ENCODE measurements at regions not wholly inside any gene's neighbourhood (a gene's known extent, or its start where the extent isn't known, plus 50 kb on each side); places are given as distances from the start of the nearest gene placed in this dataset.
"Not testable (repeated sequence)": the region's sequence is repeated elsewhere in the genome, so short reads cannot be mapped to it uniquely, and the experiment has no call there.

- H2AFZ ChIP-seq (ENCODE audit: insufficient read depth, low read length, poor library complexity) = no peak overlapping the region
- no peak overlapping the region for H3K23ac ChIP-seq (ENCODE audit: low read length)
- no peaks in the 10 kb centered on the region for H3K36me3 ChIP-seq (ENCODE audit: control insufficient read depth in 1 of 2, insufficient read depth in 2 of 2, low read length in 2 of 2)
- H3K4me1 ChIP-seq (ENCODE audit: control insufficient read depth in 1 of 2, insufficient read depth in 2 of 2, low read length in 2 of 2) = no peaks in the 10 kb centered on the region
- no peak overlapping the region for H2BK120ac ChIP-seq (ENCODE audit: insufficient read depth, low read length, poor library complexity)
- no peak overlapping the region for H4K91ac ChIP-seq (ENCODE audit: low read depth, low read length)
- H3K4me3 ChIP-seq (ENCODE audit: low read depth, low read length) = no peak overlapping the region
- H3K4ac ChIP-seq (ENCODE audit: low read depth, low read length) = no peak overlapping the region
- no peak overlapping the region for H3K27ac ChIP-seq (ENCODE audit: low read depth, low read length)
- no peak overlapping the region for H3K14ac ChIP-seq (ENCODE audit: low read length)
- H3K79me1 ChIP-seq (ENCODE audit: low read length) = peaks cover 2% of the 10 kb centered on the region
- no peaks in the 10 kb centered on the region for H3K27me3 ChIP-seq (ENCODE audit: insufficient read depth, low read length)
- no peak overlapping the region for H2BK12ac ChIP-seq (ENCODE audit: low read length)
- H3K79me2 ChIP-seq (ENCODE audit: control insufficient read depth, insufficient read depth, low read length, poor library complexity) = no peaks in the 10 kb centered on the region
- no CpG with 5 or more reads among the region's 10 CpGs for WGBS (ENCODE audit: extremely low coverage, insufficient coverage, insufficient read length)
- H4K12ac ChIP-seq (ENCODE audit: low read depth, low read length) = no peak overlapping the region
- no peak overlapping the region for H4K8ac ChIP-seq (ENCODE audit: low read depth, low read length)
- no peaks in the 10 kb centered on the region for H3K9me3 ChIP-seq (ENCODE audit: insufficient read depth, low read depth, low read length)
- no peak for DNase-seq
- no peak overlapping the region for H3K9ac ChIP-seq (ENCODE audit: low read length)
- H3K18ac ChIP-seq (ENCODE audit: low read length) = no peak overlapping the region
- no peak overlapping the region for H2BK5ac ChIP-seq (ENCODE audit: low read depth, low read length, poor library complexity)
- H2AK5ac ChIP-seq (ENCODE audit: low read length) = no peak overlapping the region
- no peak overlapping the region for H3K4me2 ChIP-seq (ENCODE audit: low read length)
Observed at GRCh38 chr6:6826961-6827360, 238.4 kb downstream of the LY86 start.

DNA sequence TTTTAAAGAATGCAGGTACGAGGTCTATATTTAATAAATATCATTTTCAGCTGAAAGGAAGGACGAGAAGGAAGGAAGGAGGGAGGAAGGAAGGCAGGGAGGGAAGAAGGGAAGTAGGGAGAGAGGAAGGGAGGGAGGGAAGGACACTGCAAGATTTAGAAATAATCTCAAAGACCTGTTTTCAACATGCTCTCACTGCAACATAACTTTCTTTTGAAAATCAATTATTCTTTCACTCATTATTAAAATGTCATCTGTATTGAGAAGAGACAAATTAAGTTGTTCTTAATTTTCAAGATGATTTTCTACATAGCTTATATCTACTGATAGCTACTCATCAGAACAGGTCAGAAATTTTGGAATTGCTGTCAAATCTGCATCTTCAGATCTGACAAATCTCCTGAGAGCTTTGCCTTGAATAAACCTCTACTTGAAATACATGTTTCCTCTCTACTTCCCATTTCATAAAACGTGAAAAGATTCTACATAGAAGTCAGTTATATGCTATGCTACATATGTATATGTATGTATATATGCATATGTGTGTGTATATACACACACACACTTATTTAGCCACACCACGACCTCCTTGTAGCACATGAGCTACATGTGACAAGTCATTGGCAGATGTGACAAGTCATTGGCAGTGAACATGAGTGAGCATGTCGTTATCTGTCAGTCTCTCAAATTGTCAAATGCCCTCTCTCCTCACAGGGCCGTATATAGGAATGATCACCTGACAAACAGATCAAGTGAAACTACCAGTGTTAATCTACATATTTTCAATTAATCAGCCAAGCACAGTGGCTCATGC lies 241.6 kb downstream of the LY86 start:
- Histone ChIP-seq H3K27me3 (ENCODE audit: insufficient read depth, low read length) (no peaks in the 10 kb centered on the region), H3K79me1 (ENCODE audit: low read length) (no peaks in the 10 kb centered on the region), H3K18ac (ENCODE audit: low read length) (no peak overlapping the region), H3K27ac (ENCODE audit: low read depth, low read length) (no peak overlapping the region), H2BK5ac (ENCODE audit: low read depth, low read length, poor library complexity) (no peak overlapping the region), H3K36me3 (ENCODE audit: control insufficient read depth in 1 of 2, insufficient read depth in 2 of 2, low read length in 2 of 2) (no peaks in the 10 kb centered on the region), H3K9ac (ENCODE audit: low read length) (no peak overlapping the region), H4K12ac (ENCODE audit: low read depth, low read length) (no peak overlapping the region), H2AK5ac (ENCODE audit: low read length) (no peak overlapping the region), H3K14ac (ENCODE audit: low read length) (no peak overlapping the region), H3K79me2 (ENCODE audit: control insufficient read depth, insufficient read depth, low read length, poor library complexity) (no peaks in the 10 kb centered on the region), H4K91ac (ENCODE audit: low read depth, low read length) (no peak overlapping the region), H3K4me2 (ENCODE audit: low read length) (no peak overlapping the region), H3K4me3 (ENCODE audit: low read depth, low read length) (no peak overlapping the region), H3K23ac (ENCODE audit: low read length) (no peak overlapping the region), H4K8ac (ENCODE audit: low read depth, low read length) (no peak overlapping the region), H3K4ac (ENCODE audit: low read depth, low read length) (no peak overlapping the region), H3K9me3 (ENCODE audit: insufficient read depth, low read depth, low read length) (no peaks in the 10 kb centered on the region), H2BK120ac (ENCODE audit: insufficient read depth, low read length, poor library complexity) (no peak overlapping the region), H2AFZ (ENCODE audit: insufficient read depth, low read length, poor library complexity) (no peak overlapping the region), H2BK12ac (ENCODE audit: low read length) (no peak overlapping the region), H3K4me1 (ENCODE audit: control insufficient read depth in 1 of 2, insufficient read depth in 2 of 2, low read length in 2 of 2) (no peaks in the 10 kb centered on the region)
- no CpG with 5 or more reads among the region's 6 CpGs for WGBS (ENCODE audit: extremely low coverage, insufficient coverage, insufficient read length)
- DNase-seq = no peak

DNA sequence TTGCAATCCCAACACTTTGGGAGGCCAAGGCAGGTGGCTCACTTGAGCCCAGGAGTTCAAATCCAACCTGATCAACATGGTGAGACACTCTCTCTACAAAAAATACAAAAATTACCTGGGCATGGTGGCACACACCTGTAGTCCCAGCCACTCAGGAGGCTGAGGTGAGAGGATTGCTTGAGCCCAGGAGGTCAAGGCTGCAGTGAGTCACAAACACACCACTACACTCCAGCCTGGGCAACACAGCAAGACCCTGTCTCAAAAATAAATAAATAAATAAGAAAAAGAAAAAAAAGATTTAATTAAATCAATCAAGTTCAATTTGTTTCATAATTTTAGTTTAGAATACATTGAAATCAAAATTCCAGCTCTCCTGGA lies 242.2 kb downstream of the LY86 start:
- not testable (repeated sequence) for H3K14ac ChIP-seq (ENCODE audit: low read length); H3K27ac ChIP-seq (ENCODE audit: low read depth, low read length); H3K9me3 ChIP-seq (ENCODE audit: insufficient read depth, low read depth, low read length); H2BK120ac ChIP-seq (ENCODE audit: insufficient read depth, low read length, poor library complexity); H4K8ac ChIP-seq (ENCODE audit: low read depth, low read length); H4K12ac ChIP-seq (ENCODE audit: low read depth, low read length); H3K36me3 ChIP-seq (ENCODE audit: control insufficient read depth in 1 of 2, insufficient read depth in 2 of 2, low read length in 2 of 2); H3K9ac ChIP-seq (ENCODE audit: low read length); H3K27me3 ChIP-seq (ENCODE audit: insufficient read depth, low read length); H2AK5ac ChIP-seq (ENCODE audit: low read length); H2BK5ac ChIP-seq (ENCODE audit: low read depth, low read length, poor library complexity); H3K4ac ChIP-seq (ENCODE audit: low read depth, low read length); DNase-seq; H2AFZ ChIP-seq (ENCODE audit: insufficient read depth, low read length, poor library complexity); H3K23ac ChIP-seq (ENCODE audit: low read length); H2BK12ac ChIP-seq (ENCODE audit: low read length); H3K79me2 ChIP-seq (ENCODE audit: control insufficient read depth, insufficient read depth, low read length, poor library complexity); H3K18ac ChIP-seq (ENCODE audit: low read length); H3K4me3 ChIP-seq (ENCODE audit: low read depth, low read length); H4K91ac ChIP-seq (ENCODE audit: low read depth, low read length); H3K4me2 ChIP-seq (ENCODE audit: low read length); H3K4me1 ChIP-seq (ENCODE audit: control insufficient read depth in 1 of 2, insufficient read depth in 2 of 2, low read length in 2 of 2); H3K79me1 ChIP-seq (ENCODE audit: low read length)

DNA sequence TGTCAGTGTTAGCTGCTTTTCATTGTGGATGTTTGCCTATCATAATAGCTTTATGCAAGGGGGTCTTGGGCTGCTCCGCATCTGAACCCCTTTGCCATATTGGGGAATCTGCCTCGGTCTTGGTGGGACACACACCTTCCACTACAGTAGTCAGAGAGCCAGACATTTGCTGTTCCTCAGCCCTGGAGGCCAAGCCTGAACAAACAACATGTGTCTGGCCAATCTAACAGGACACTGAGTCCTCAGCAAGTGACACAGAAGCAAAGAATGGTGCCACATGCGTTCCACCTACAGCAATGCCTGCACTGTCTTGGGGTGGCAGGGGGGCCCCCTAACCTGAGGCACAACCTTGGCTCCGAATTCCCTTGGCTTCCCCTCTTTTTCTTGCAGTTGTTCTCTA lies 243.9 kb downstream of the LY86 start:
- Histone ChIP-seq H3K27ac (ENCODE audit: low read depth, low read length) (no peak overlapping the region), H2AK5ac (ENCODE audit: low read length) (no peak overlapping the region), H3K4me2 (ENCODE audit: low read length) (no peak overlapping the region), H3K79me2 (ENCODE audit: control insufficient read depth, insufficient read depth, low read length, poor library complexity) (no peaks in the 10 kb centered on the region), H3K4me1 (ENCODE audit: control insufficient read depth in 1 of 2, insufficient read depth in 2 of 2, low read length in 2 of 2) (no peaks in the 10 kb centered on the region), H2BK120ac (ENCODE audit: insufficient read depth, low read length, poor library complexity) (no peak overlapping the region), H3K4ac (ENCODE audit: low read depth, low read length) (no peak overlapping the region), H3K14ac (ENCODE audit: low read length) (no peak overlapping the region), H3K27me3 (ENCODE audit: insufficient read depth, low read length) (no peaks in the 10 kb centered on the region), H4K8ac (ENCODE audit: low read depth, low read length) (no peak overlapping the region), H4K91ac (ENCODE audit: low read depth, low read length) (no peak overlapping the region), H2BK5ac (ENCODE audit: low read depth, low read length, poor library complexity) (no peak overlapping the region), H3K9ac (ENCODE audit: low read length) (no peak overlapping the region), H3K18ac (ENCODE audit: low read length) (no peak overlapping the region), H3K23ac (ENCODE audit: low read length) (no peak overlapping the region), H2AFZ (ENCODE audit: insufficient read depth, low read length, poor library complexity) (no peak overlapping the region), H3K4me3 (ENCODE audit: low read depth, low read length) (no peak overlapping the region), H3K36me3 (ENCODE audit: control insufficient read depth in 1 of 2, insufficient read depth in 2 of 2, low read length in 2 of 2) (no peaks in the 10 kb centered on the region), H3K9me3 (ENCODE audit: insufficient read depth, low read depth, low read length) (no peaks in the 10 kb centered on the region), H4K12ac (ENCODE audit: low read depth, low read length) (no peak overlapping the region), H3K79me1 (ENCODE audit: low read length) (no peaks in the 10 kb centered on the region), H2BK12ac (ENCODE audit: low read length) (no peak overlapping the region)
- WGBS (ENCODE audit: extremely low coverage, insufficient coverage, insufficient read length) = no CpG with 5 or more reads among the region's 4 CpGs
- DNase-seq = no peak
